DOHH2 (cell line): ENCODE measurements at regions not wholly inside any gene's neighbourhood (a gene's known extent, or its start where the extent isn't known, plus 50 kb on each side); places are given as distances from the start of the nearest gene placed in this dataset.

ENCODE experiments used
- H3F3A ChIP-seq: fragments of 200-600 bp; sonication (generic), shearing (Covaris generic); 2 replicates; pipeline ENCODE4 v1.6.0; 2016; ENCODE audit warnings: antibody characterized with exemption, mild to moderate bottlenecking; ENCODE audit not compliant: control insufficient read depth, insufficient read depth
- H3K27ac ChIP-seq: fragments of 200-600 bp; sonication (generic); 2 replicates; pipeline ENCODE4 v1.5.1; 2014; ENCODE audit warnings: low read depth, mild to moderate bottlenecking, low read length, moderate library complexity
- H3K27me3 ChIP-seq: fragments of 200-600 bp; sonication (generic); 2 replicates; pipeline ENCODE4 v1.6.1; 2014; ENCODE audit warnings: mild to moderate bottlenecking, low read length, mixed read lengths; ENCODE audit not compliant: control insufficient read depth
- H3K36me3 ChIP-seq: fragments of 200-600 bp; sonication (generic); 2 replicates; pipeline ENCODE4 v1.6.1; 2014; ENCODE audit warnings: mild to moderate bottlenecking, low read length, moderate library complexity, mixed read lengths; ENCODE audit not compliant: control insufficient read depth
- H3K4me1 ChIP-seq: fragments of 200-600 bp; sonication (generic); 2 replicates; pipeline ENCODE4 v1.6.1; 2014; ENCODE audit warnings: mild to moderate bottlenecking, low read length, mixed read lengths; ENCODE audit not compliant: control insufficient read depth
- H3K4me2 ChIP-seq: fragments of 200-600 bp; sonication (generic); 2 replicates; pipeline ENCODE4 v1.6.0; 2014; ENCODE audit warnings: mild to moderate bottlenecking, low read length, moderate library complexity
- H3K4me3 ChIP-seq: fragments of 200-600 bp; sonication (generic); 2 replicates; pipeline ENCODE4 v1.5.1; 2014; ENCODE audit warnings: mild to moderate bottlenecking, low read length, mixed read lengths
- H3K79me2 ChIP-seq: fragments of 200-600 bp; sonication (generic); 2 replicates; pipeline ENCODE4 v1.6.1; 2014; ENCODE audit warnings: mild to moderate bottlenecking, low read length, mixed read lengths; ENCODE audit not compliant: control insufficient read depth
- H3K9me2 ChIP-seq: fragments of 200-600 bp; sonication (generic); replicated peaks from 2 replicates; pipeline ENCODE4 v1.6.1; 2014; ENCODE audit warnings: mild to moderate bottlenecking, low read length, mixed read lengths; ENCODE audit not compliant: control insufficient read depth
- H3K9me3 ChIP-seq: fragments of 200-600 bp; sonication (generic); 2 replicates; pipeline ENCODE4 v1.6.1; 2014; ENCODE audit warnings: antibody characterized with exemption, low read length, mixed read lengths; ENCODE audit not compliant: control insufficient read depth, insufficient read depth
- H4K20me1 ChIP-seq: fragments of 200-600 bp; sonication (generic); 2 replicates; pipeline ENCODE4 v1.6.0; 2014; ENCODE audit warnings: low read depth, mild to moderate bottlenecking, antibody characterized with exemption, low read length, moderate library complexity; ENCODE audit not compliant: control insufficient read depth, insufficient read depth
- CTCF ChIP-seq: fragments of 200-600 bp; sonication (generic); IDR thresholded peaks from one replicate; pipeline ENCODE4 v1.5.1; 2014; ENCODE audit warnings: antibody characterized with exemption, mild to moderate bottlenecking, low read depth, low read length; ENCODE audit not compliant: poor library complexity, severe bottlenecking
- EZH2phosphoT487 ChIP-seq: fragments of 200-600 bp; sonication (generic); IDR thresholded peaks from 2 replicates; pipeline ENCODE4 v1.6.1; 2017; ENCODE audit warnings: borderline replicate concordance, mild to moderate bottlenecking, antibody characterized with exemption, low read length, moderate library complexity, mixed read lengths

GRCh38 chr13:106748785-106749184, 180.8 kb upstream of the ARGLU1 start:
- 0 out of 2 replicates have a peak, but pooled peaks cover 3% of the 10 kb centered on the region for H3K27me3 ChIP-seq
- H3K4me1 ChIP-seq = no peaks in the 10 kb centered on the region
- no peak overlapping the region for H3K27ac ChIP-seq
- no peaks in the 10 kb centered on the region for H3F3A ChIP-seq
- no peaks in the 10 kb centered on the region for H3K36me3 ChIP-seq
- H3K79me2 ChIP-seq = no peaks in the 10 kb centered on the region
- H3K9me2 ChIP-seq = no peaks in the 10 kb centered on the region
- H3K4me3 ChIP-seq = no peak overlapping the region
- H4K20me1 ChIP-seq = no peaks in the 10 kb centered on the region
- no peak overlapping the region for H3K4me2 ChIP-seq
- TF ChIP-seq EZH2phosphoT487 = no peak
- no peak for TF ChIP-seq CTCF
- H3K9me3 ChIP-seq = no peaks in the 10 kb centered on the region

- no peak overlapping the region for H3K4me2 ChIP-seq
- no peak overlapping the region for H3K27ac ChIP-seq
- no peaks in the 10 kb centered on the region for H3K27me3 ChIP-seq
- TF ChIP-seq EZH2phosphoT487 = no peak
- TF ChIP-seq CTCF = no peak
- no peaks in the 10 kb centered on the region for H3K9me2 ChIP-seq
- no peak overlapping the region for H3K4me3 ChIP-seq
- H3K36me3 ChIP-seq = no peaks in the 10 kb centered on the region
- no peaks in the 10 kb centered on the region for H4K20me1 ChIP-seq
- H3K79me2 ChIP-seq = no peaks in the 10 kb centered on the region
- no peaks in the 10 kb centered on the region for H3F3A ChIP-seq
- H3K9me3 ChIP-seq = no peaks in the 10 kb centered on the region
- H3K4me1 ChIP-seq = no peaks in the 10 kb centered on the region
Observed at GRCh38 chr13:106744516-106744915, 176.6 kb upstream of the ARGLU1 start.

- no peaks in the 10 kb centered on the region for H3K4me1 ChIP-seq
- no peaks in the 10 kb centered on the region for H3K27me3 ChIP-seq
- no peaks in the 10 kb centered on the region for H3K9me3 ChIP-seq
- no peaks in the 10 kb centered on the region for H3K79me2 ChIP-seq
- H3K9me2 ChIP-seq = no peaks in the 10 kb centered on the region
- no peak overlapping the region for H3K4me2 ChIP-seq
- H3K4me3 ChIP-seq = no peak overlapping the region
- no peak for TF ChIP-seq CTCF
- TF ChIP-seq EZH2phosphoT487 = no peak
- no peaks in the 10 kb centered on the region for H4K20me1 ChIP-seq
- H3K27ac ChIP-seq = no peak overlapping the region
- H3F3A ChIP-seq = no peaks in the 10 kb centered on the region
- no peaks in the 10 kb centered on the region for H3K36me3 ChIP-seq
Observed at GRCh38 chr13:106738186-106738678, 170.3 kb upstream of the ARGLU1 start.
